HG02970 (cell line): ENCODE measurements at regions not wholly inside any gene's neighbourhood (a gene's known extent, or its start where the extent isn't known, plus 50 kb on each side); places are given as distances from the start of the nearest gene placed in this dataset.
"Not testable (repeated sequence)": the region's sequence is repeated elsewhere in the genome, so short reads cannot be mapped to it uniquely, and the experiment has no call there.

ENCODE experiments used
- ATAC-seq: cut with Tn5 transposase; IDR thresholded peaks from one replicate; pipeline ENCODE4 v1.9.1; 2021; ENCODE audit warnings: mild to moderate bottlenecking, moderate library complexity, moderate number of reproducible peaks; ENCODE audit not compliant: unreplicated experiment, low FRiP score

- no peak for ATAC-seq
These were observed 162.0 kb upstream of the ATP6AP2 start for GRCh38 chrX:40418813-40419195.

- no peak for ATAC-seq
These were observed 162.5 kb upstream of the ATP6AP2 start for GRCh38 chrX:40418146-40418812.

- no peak for ATAC-seq
These were observed 165.1 kb upstream of the ATP6AP2 start for GRCh38 chrX:40415675-40416074.

GRCh38 chrX:40414335-40414734 is 166.4 kb upstream of the ATP6AP2 start:
- ATAC-seq: no peak

- ATAC-seq: no peak
These were observed 169.2 kb upstream of the ATP6AP2 start for GRCh38 chrX:40411340-40412111.

GRCh38 chrX:40410859-40411258 is 169.9 kb upstream of the ATP6AP2 start:
- ATAC-seq: no peak

GRCh38 chrX:40406330-40406859 is 174.4 kb upstream of the ATP6AP2 start:
- no peak for ATAC-seq

- ATAC-seq: no peak
These were observed 175.4 kb upstream of the ATP6AP2 start for GRCh38 chrX:40405399-40405798.

- ATAC-seq: no peak
These were observed 177.0 kb upstream of the ATP6AP2 start for GRCh38 chrX:40403757-40404156.

- ATAC-seq: no peak
These were observed 177.8 kb upstream of the ATP6AP2 start for GRCh38 chrX:40402831-40403533.

GRCh38 chrX:40395102-40395501 is 185.7 kb upstream of the ATP6AP2 start:
- ATAC-seq: no peak

- ATAC-seq: no peak
These were observed 186.5 kb upstream of the ATP6AP2 start for GRCh38 chrX:40394302-40394701.

GRCh38 chrX:40392599-40392998 is 188.2 kb upstream of the ATP6AP2 start:
- no peak for ATAC-seq

- ATAC-seq: no peak
These were observed 189.1 kb upstream of the ATP6AP2 start for GRCh38 chrX:40391662-40392061.

- ATAC-seq: no peak
These were observed 191.2 kb upstream of the ATP6AP2 start for GRCh38 chrX:40389555-40389954.

GRCh38 chrX:40388441-40388840 is 192.3 kb upstream of the ATP6AP2 start:
- no peak for ATAC-seq

- not testable (repeated sequence) for ATAC-seq
These were observed 192.9 kb upstream of the ATP6AP2 start for GRCh38 chrX:40387869-40388268.

GRCh38 chrX:40387311-40387710 is 193.5 kb upstream of the ATP6AP2 start:
- ATAC-seq: not testable (repeated sequence)

GRCh38 chrX:40385682-40386081 is 195.1 kb upstream of the ATP6AP2 start:
- ATAC-seq: no peak

GRCh38 chrX:40385256-40385655 is 195.5 kb upstream of the ATP6AP2 start:
- ATAC-seq: no peak

- no peak for ATAC-seq
These were observed 196.8 kb upstream of the ATP6AP2 start for GRCh38 chrX:40383969-40384368.
